Islet precursor cell (in vitro differentiated cells): ENCODE measurements at regions not wholly inside any gene's neighbourhood (a gene's known extent, or its start where the extent isn't known, plus 50 kb on each side); places are given as distances from the start of the nearest gene placed in this dataset.
A peak's percentile ranks its signal among the peaks of the same experiment; 100 is the strongest.

Source experiments
- DNase-seq: peaks from one replicate; pipeline ENCODE4 v3.0.0-alpha.2; 2018

GRCh38 chr5:84453405-84453804 lies 68.7 kb upstream of the EDIL3 start:
- DNase-seq: no peak

- no peak for DNase-seq
These were observed 66.1 kb upstream of the EDIL3 start for GRCh38 chr5:84450617-84451414.

GRCh38 chr5:84445049-84445685 lies 60.5 kb upstream of the EDIL3 start:
- DNase-seq: no peak

GRCh38 chr5:84438456-84438855 lies 53.8 kb upstream of the EDIL3 start:
- no peak for DNase-seq

- no peak for DNase-seq
These were observed 53.1 kb upstream of the EDIL3 start for GRCh38 chr5:84437673-84438315.

DNA sequence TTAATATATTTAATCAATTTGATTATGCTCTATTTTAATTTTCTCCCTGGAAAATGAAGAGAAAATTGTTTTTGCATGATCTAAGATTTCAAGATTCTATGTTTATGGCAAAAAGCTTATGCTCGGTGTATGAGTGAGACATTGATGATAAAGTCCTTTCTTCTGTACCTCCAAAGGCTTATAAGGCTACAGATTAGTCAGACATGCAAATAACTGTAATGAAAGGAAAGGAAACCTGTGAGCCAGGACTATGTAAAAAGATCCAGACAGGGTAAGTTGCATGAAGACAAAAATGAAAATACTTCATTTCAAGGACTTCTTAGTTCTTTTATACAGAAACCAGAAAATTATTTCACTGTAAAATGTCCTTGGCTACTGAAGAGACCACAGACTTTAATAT lies 52.2 kb upstream of the EDIL3 start:
- DNase-seq: no peak

DNA sequence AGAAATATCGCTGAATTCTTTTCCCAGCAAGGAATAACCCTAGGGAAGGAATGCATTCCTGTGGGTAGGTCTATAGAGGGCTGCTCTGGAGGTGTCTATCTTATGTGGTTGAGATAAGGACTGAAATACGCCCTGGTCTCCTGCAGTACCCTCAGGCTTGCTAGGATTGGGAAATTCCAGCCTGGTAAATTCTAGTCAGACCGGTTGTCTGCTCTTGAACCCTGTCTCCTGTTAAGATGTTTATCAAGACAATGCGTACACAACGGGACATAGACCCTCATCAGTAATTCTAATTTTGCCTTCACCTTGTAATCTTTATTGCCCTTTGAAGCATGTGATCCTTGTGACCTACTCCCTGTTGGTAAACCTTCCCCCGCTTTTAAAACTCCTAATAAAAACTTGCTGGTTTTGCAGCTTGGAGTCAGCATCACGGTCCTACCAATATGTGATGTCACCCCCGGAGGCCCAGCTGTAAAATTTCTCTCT lies 51.2 kb upstream of the EDIL3 start:
- DNase-seq: peak; percentile 88
